ENCODE measurements at regions not wholly inside any gene's neighbourhood (a gene's known extent, or its start where the extent isn't known, plus 50 kb on each side); places are given as distances from the start of the nearest gene placed in this dataset.

GRCh38 chr14:66003082-66003730, 483.0 kb upstream of the CCDC196 start:
- intact Hi-C loops (cut with micrococcal nuclease; ENCODE audit: unreplicated experiment): no loop called here
- Histone ChIP-seq H3K9me3 (ENCODE audit: low read depth, low read length, poor library complexity, severe bottlenecking) (peaks cover 5% of the 10 kb centered on the region), H3K4me1 (ENCODE audit: insufficient read depth, low read length, poor library complexity, severe bottlenecking) (no peaks in the 10 kb centered on the region), H3K27me3 (replicated peaks; ENCODE audit: insufficient read depth, low read depth, low read length, poor library complexity) (no peaks in the 10 kb centered on the region), H3K36me3 (ENCODE audit: insufficient read depth, low read length, poor library complexity, severe bottlenecking) (no peaks in the 10 kb centered on the region), H3K4me3 (ENCODE audit: low read depth, low read length, poor library complexity, severe bottlenecking) (no peak overlapping the region), H3K27ac (ENCODE audit: low read depth, low read length, poor library complexity, severe bottlenecking) (no peak overlapping the region)
- BruUV-seq (replicated peaks): no TSS peak
- CTCF ChIA-PET: no interaction called here
- no peak for DNase-seq (ENCODE audit: low spot score)
- TF ChIP-seq EZH2 (IDR thresholded peaks at IDR 0.05; ENCODE audit: borderline replicate concordance, low read depth, low read length, poor library complexity, severe bottlenecking): no peak
- TF ChIP-seq CTCF (conservative IDR thresholded peaks at IDR 0.05; ENCODE audit: low read depth, low read length): no peak
- POLR2A ChIA-PET (ENCODE audit: low non-redundant PET): no interaction called here

GRCh38 chr14:66005900-66006434, 480.2 kb upstream of the CCDC196 start:
- Histone ChIP-seq H3K4me3 (ENCODE audit: low read depth, low read length, poor library complexity, severe bottlenecking) (no peak overlapping the region), H3K27ac (ENCODE audit: low read depth, low read length, poor library complexity, severe bottlenecking) (no peak overlapping the region), H3K36me3 (ENCODE audit: insufficient read depth, low read length, poor library complexity, severe bottlenecking) (no peaks in the 10 kb centered on the region), H3K9me3 (ENCODE audit: low read depth, low read length, poor library complexity, severe bottlenecking) (no peaks in the 10 kb centered on the region), H3K4me1 (ENCODE audit: insufficient read depth, low read length, poor library complexity, severe bottlenecking) (peaks cover 10% of the 10 kb centered on the region), H3K27me3 (replicated peaks; ENCODE audit: insufficient read depth, low read depth, low read length, poor library complexity) (no peaks in the 10 kb centered on the region)
- DNase-seq (ENCODE audit: low spot score): no peak
- intact Hi-C loops (cut with micrococcal nuclease; ENCODE audit: unreplicated experiment): no loop called here
- ChIA-PET CTCF (no interaction called here), POLR2A (ENCODE audit: low non-redundant PET) (no interaction called here)
- no TSS peak for BruUV-seq (replicated peaks)
- TF ChIP-seq EZH2 (IDR thresholded peaks at IDR 0.05; ENCODE audit: borderline replicate concordance, low read depth, low read length, poor library complexity, severe bottlenecking) (no peak), CTCF (conservative IDR thresholded peaks at IDR 0.05; ENCODE audit: low read depth, low read length) (no peak)

- intact Hi-C loops (cut with micrococcal nuclease; ENCODE audit: unreplicated experiment): no loop called here
- H3K36me3 ChIP-seq (ENCODE audit: insufficient read depth, low read length, poor library complexity, severe bottlenecking): no peaks in the 10 kb centered on the region
- CTCF ChIA-PET: no interaction called here
These were observed 477.5 kb upstream of the CCDC196 start for GRCh38 chr14:66008631-66009030.

More at GRCh38 chr14:66008631-66009030, 477.5 kb upstream of the CCDC196 start:
- peak; percentile 14 for DNase-seq (ENCODE audit: low spot score)
- Histone ChIP-seq H3K4me1 (ENCODE audit: insufficient read depth, low read length, poor library complexity, severe bottlenecking) (peaks cover 10% of the 10 kb centered on the region), H3K27ac (ENCODE audit: low read depth, low read length, poor library complexity, severe bottlenecking) (peak overlapping the region; percentile 41), H3K27me3 (replicated peaks; ENCODE audit: insufficient read depth, low read depth, low read length, poor library complexity) (no peaks in the 10 kb centered on the region), H3K9me3 (ENCODE audit: low read depth, low read length, poor library complexity, severe bottlenecking) (no peaks in the 10 kb centered on the region), H3K4me3 (ENCODE audit: low read depth, low read length, poor library complexity, severe bottlenecking) (no peak overlapping the region)
- POLR2A ChIA-PET (ENCODE audit: low non-redundant PET): no interaction called here
- BruUV-seq (replicated peaks): no TSS peak
- no peak for TF ChIP-seq EZH2 (IDR thresholded peaks at IDR 0.05; ENCODE audit: borderline replicate concordance, low read depth, low read length, poor library complexity, severe bottlenecking)
- TF ChIP-seq CTCF (conservative IDR thresholded peaks at IDR 0.05; ENCODE audit: low read depth, low read length): no peak
